HG03469 (cell line): ENCODE measurements at regions not wholly inside any gene's neighbourhood (a gene's known extent, or its start where the extent isn't known, plus 50 kb on each side); places are given as distances from the start of the nearest gene placed in this dataset.
"Not testable (repeated sequence)": the region's sequence is repeated elsewhere in the genome, so short reads cannot be mapped to it uniquely, and the experiment has no call there.

Experiments used
- ATAC-seq: cut with Tn5 transposase; IDR thresholded peaks from one replicate; pipeline ENCODE4 v1.9.1; 2021; ENCODE audit warnings: mild to moderate bottlenecking, moderate library complexity, moderate number of reproducible peaks; ENCODE audit not compliant: unreplicated experiment

- no peak for ATAC-seq
These were observed 147.6 kb upstream of the BARHL2 start for GRCh38 chr1:90864681-90865080.

DNA sequence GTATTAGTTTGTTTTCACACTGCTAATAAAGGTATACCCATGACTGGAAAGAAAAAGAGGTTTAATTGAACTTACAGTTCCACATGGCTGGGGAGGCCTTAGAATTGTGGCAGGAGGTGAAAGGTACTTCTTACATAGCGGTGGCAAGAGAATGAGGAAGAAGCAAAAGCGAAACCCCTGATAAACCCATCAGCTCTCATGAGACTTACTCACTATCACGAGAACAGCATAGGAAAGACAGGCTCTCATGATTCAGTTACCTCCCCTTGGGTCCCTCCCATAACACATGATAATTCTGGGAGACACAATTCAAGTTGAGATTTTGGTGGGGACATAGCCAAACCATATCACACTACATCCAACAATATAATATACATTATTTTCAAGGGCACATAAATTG lies 145.7 kb upstream of the BARHL2 start:
- no peak for ATAC-seq

DNA sequence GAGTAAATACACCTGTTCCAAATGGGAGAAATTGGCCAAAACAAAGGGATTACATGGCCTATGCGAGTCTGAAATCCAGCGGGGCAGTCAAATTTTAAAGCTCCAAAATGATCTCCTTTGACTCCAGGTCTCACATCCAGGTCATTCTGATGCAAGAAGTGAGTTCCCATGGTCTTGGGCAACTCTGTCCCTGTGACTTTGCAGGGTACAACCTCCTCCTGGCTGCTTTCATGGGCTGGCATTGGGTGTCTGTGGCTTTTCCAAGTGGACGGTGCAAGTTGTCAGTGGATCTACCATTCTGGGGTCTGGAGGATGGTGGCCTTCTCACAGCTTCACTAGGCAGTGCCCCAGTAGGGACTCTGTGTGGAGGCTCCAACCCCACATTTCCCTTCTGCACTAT lies 144.3 kb upstream of the BARHL2 start:
- not testable (repeated sequence) for ATAC-seq

DNA sequence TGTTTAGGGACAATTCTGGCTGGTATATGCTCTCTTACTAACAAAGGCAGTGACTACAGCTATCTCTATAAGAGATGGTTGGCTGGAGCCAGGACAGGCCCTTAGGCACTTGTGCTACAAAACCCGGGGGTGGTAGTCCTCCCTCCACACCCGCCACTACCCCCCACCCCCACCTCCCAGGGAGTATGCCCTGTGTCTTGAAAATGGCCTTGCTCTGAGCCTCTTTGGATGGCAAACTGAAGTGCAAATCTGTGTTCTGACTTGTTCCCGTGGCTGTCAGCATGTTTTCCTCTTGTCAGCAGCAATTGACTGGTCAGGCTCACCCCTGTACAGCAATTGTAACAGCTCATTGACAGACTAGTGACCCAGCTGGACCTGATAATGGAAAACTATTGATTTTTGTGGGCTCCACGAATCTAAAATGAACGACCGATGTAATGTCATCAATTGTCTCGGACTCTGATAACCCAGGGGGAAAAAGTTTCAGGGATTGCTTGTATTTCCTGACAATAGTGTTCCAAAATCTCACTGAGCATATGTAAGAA lies 139.4 kb upstream of the BARHL2 start:
- no peak for ATAC-seq

- no peak for ATAC-seq
These were observed 137.4 kb upstream of the BARHL2 start for GRCh38 chr1:90854397-90854924.

DNA sequence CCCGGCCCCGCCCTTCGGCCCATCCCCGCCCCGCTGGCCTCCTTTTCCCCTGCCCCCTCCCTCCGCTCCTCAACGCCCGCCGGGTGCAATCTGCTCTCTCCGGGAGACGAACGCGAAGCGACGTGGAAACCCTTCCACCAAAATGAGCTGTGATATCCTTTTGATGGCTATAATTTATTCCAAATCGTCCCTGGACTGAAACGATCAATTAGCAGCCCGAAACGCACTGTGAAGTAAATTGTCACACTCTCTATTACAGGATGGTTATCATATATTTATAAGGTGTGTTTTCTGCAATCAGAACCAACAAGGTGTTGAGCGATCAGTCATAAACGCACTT lies 134.6 kb upstream of the BARHL2 start:
- ATAC-seq, result no peak

DNA sequence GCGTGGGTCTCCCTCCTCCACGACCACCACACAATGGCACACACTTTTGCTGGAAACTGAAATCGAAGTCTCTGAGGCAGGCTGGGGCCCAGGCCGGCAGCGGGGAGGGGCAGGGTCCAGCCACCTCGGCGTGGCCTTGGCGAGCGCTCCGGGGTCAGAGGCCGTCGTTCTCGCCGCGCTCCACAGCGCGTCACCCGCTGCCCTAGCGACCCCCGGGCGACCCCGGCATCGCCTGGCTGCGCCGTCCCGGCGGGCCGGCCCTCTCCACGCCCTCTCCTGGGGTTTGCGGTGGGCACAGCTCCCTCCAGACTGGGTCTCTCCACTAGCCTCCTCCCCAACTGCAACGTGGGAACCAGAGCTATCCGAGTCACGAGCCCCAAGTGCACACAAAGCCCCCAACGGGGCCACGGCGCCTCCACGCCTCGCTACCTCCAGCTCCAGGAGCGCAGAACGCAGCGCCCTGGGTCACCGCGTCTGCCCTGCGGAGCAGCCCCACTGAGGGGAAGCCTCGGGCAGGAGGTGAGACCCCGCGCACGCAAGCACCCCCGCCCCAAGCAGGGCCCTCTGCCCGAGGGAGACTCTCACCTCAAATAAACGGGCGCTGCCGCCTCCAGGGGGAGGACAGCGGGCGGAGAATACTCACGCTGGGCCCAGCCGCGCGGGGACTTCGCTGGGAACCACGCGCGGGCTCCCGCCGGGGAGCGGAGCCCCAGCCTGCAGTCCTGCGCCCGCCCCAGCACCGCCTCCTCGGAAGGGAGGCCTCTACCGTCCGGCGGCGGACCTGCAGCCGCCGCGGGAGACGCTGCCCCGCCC lies 134.0 kb upstream of the BARHL2 start:
- ATAC-seq, result peak; percentile 94

GRCh38 chr1:90850181-90850897 lies 133.2 kb upstream of the BARHL2 start:
- ATAC-seq, result no peak

DNA sequence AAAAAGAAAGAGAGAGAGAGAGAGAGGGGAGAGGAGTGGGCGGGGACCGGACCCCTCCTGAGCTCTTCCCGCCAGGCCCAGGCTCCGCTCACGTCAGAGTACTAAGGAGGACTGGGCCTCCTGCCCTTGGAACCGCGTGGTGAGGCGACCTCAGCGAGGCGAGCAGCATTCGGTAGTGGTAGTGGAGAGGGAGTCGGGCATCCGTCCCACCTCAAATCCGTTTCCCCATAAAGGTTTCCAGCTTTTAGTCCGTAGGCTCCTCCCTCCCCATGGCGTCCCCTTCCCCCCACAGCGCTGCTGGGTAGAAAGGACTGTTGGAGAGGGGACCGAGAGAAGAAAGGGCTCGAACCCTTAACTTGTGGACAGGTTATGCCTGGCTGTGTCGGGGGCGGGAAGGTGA lies 124.4 kb upstream of the BARHL2 start:
- ATAC-seq, result no peak

GRCh38 chr1:90840352-90840751 lies 123.2 kb upstream of the BARHL2 start:
- ATAC-seq, result no peak

DNA sequence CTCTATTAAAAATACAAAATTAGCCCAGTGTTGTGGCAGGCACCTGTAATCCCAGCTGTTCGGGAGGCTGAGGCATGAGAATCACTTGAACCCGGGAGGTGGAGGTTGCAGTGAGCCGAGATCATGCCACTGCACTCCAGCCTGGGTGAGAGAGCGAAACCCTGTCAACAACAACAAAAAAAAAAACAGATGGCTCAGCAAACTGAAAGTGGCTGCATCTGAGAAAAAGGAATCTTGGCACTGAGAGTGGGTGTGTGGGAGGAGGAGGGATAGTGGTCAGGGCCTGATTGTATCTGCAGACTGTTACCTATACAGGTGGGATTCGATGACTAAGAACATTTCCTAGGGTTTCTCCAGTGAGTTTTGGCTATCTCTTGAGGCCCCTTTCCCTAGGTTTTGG lies 122.2 kb upstream of the BARHL2 start:
- ATAC-seq, result no peak

DNA sequence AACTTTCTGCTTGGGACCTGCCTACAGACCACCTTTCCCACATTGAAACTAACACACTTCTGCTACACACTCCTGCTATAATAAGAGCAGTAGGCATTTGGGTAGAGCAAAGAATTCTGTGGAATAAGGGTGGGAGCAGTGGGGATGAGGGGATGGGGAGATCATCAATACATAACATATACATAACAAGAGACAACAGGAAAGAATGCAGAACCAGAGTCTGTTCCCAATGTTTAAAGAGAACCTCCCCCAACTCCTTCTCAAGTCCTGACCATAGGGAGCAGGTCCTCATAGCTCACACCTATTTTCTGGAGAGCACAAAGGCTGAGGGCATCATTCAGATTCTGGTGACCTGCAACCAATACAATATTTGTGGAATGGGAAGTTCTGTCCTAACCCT lies 121.6 kb upstream of the BARHL2 start:
- no peak for ATAC-seq

- ATAC-seq, result no peak
These were observed 120.3 kb upstream of the BARHL2 start for GRCh38 chr1:90837420-90837819.

- ATAC-seq, result no peak
These were observed 119.2 kb upstream of the BARHL2 start for GRCh38 chr1:90836345-90836679.

- no peak for ATAC-seq
These were observed 118.7 kb upstream of the BARHL2 start for GRCh38 chr1:90835661-90836344.

DNA sequence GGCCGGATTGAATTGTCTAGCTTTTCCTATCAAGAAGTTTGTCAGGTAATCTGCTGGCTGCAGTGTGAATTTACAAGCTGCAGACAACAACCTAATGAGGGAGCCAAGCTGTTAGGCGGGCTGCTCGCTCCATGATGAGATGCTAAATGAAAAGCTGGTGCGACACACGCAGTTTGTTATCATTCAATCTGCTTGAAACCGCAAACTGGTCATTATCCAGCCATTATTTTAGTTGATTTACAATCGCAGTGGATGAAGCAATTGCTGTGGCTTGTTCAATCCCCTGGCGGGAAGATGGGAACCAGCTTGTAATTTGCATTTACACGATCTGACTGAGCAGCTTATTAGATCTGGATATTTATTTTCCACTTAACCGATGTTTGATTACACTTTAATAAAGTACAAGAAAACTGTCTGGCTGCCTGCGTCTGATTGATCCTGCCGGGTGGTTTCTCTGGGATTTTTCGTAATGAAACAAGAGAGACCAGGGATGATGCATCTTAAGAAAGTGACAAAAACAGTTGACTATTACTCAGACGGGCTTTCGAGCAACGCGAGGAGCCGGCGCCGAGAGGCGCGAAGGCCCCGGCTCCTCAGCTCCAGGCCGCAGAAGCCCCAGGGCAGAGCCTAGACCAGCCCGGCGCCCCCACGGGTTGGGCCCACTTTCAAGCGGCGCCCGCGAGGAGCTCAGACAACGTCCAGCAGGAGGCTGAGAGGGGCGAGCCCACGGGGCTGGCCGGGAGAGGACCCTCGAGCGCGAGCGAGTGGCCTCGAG lies 118.0 kb upstream of the BARHL2 start:
- no peak for ATAC-seq

DNA sequence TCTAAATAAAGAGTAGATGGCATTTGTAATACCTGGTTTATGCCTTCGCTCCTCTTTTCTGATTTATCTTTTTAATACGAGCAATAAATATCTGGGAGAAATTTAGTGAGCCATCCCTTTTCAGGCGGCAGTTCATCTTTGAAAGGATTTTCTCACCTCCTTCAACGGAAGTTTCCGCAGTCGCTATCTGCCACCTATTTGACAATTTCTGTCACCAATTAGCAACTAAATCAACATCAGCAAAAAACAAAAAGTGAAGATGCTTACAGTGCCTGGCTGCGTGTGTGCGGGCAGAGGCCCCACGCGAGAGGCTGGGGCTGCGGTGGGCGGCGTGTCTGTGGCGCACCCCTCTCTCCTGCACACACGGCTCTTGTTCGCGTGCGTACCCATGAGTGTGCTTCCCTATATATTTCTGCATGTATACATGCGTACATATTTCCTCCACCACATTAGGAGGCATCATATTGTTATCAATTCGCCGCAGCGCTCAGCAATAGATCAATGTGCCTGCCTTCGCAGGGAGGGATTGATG lies 117.3 kb upstream of the BARHL2 start:
- no peak for ATAC-seq

DNA sequence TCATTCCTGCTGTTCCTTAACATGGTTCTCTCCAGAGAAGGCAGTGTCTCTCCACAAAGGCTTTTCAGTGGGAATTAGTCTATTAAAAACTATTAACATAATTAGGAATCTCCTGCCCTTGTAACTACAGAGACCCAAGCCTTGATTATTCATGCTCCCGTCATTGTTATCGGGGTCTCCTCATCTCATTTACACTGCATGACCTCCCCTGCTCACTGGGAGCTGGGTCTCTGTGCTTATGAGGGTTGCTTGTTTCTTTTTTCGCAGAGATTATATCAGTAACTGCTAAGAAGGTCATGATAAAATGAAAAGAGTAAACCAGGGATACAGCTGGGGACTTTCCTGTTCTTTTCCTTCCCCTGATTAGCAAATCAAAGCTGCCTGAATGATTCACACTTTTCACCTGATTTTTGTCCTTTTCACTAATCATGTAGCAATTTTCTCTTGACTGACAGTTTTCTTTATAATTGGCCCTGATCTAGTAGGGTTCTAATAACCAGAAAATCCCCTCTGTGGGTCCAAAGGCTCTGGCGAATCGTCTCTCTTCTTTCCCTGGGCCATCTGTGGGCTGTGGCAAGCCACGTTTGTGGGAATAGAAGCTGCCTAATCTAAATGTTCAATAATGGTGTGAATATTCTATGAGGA lies 116.5 kb upstream of the BARHL2 start:
- no peak for ATAC-seq

DNA sequence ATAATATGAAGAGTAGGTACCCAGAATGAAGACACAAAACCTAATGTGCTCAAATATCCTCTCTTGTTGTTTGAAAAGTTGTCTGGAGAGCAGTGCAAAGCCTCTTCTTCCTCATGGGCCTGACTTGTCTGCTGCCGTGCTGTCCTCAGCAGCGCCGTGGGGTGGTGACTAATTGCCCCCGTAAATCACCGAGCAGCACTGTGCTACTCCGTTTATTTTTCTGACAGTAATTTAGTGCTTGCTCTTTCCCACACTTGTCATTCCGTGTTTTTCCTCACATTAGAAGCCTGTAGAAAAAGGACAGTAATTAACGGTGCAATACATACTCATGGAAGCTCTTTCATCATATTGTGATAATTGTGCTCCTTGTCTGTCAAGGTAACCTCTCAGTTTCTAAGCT lies 114.8 kb upstream of the BARHL2 start:
- no peak for ATAC-seq

- no peak for ATAC-seq
These were observed 109.7 kb upstream of the BARHL2 start for GRCh38 chr1:90826834-90827233.
